GM12891 (cell line): ENCODE measurements at regions not wholly inside any gene's neighbourhood (a gene's known extent, or its start where the extent isn't known, plus 50 kb on each side); places are given as distances from the start of the nearest gene placed in this dataset.
A peak's percentile ranks its signal among the peaks of the same experiment; 100 is the strongest.

Source experiments
- DNase-seq: peaks from one replicate; pipeline ENCODE4 v3.0.0; 2011; ENCODE audit warnings: low spot score; ENCODE audit not compliant: insufficient read length
- FAIRE-seq: peaks from 2 replicates; lab custom pipeline; 2011; peaks lifted over from hg19 to GRCh38; lab: Jason Lieb, UNC
- PAX5 ChIP-seq: IDR thresholded peaks from 2 replicates; pipeline ENCODE4 v1.6.1; 2011; ENCODE audit warnings: low read length, moderate library complexity, mild to moderate bottlenecking; ENCODE audit not compliant: insufficient read depth, severe bottlenecking
- POLR2A ChIP-seq: IDR thresholded peaks from 2 replicates; pipeline ENCODE4 v1.6.1; 2011; ENCODE audit warnings: low read depth, low read length, control low read depth
- POLR2AphosphoS5 ChIP-seq: IDR thresholded peaks from 2 replicates; pipeline ENCODE4 v1.6.1; 2011; ENCODE audit warnings: low read depth, low read length, control low read depth
- POU2F2 ChIP-seq: IDR thresholded peaks from 2 replicates; pipeline ENCODE4 v1.6.1; 2011; ENCODE audit warnings: low read depth, mild to moderate bottlenecking, control low read depth, low read length, moderate library complexity
- SPI1 ChIP-seq: IDR thresholded peaks from 2 replicates; pipeline ENCODE4 v1.6.1; 2011; ENCODE audit warnings: low read depth, low read length, control low read depth
- TAF1 ChIP-seq: IDR thresholded peaks from 2 replicates; pipeline ENCODE4 v1.6.1; 2011; ENCODE audit warnings: low read depth, low read length, control low read depth

DNA sequence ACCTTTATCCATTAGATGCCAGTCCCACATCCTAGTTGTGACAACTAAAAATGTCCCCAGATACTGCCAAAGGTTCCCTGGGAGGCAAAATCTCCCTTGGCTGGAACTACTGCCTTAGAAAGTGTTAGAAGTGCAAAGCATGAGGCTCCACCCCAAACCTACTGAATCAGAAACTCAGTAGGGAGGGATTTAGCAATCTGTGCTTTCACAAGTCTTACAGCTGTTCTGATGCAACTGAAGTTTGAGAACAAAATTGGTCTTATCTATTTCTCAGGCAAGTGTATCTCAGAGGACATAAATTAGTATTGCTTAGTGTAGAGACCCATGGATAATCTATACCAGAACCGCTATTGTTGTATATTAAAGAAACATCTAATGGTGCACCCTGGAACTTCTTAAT is 70.2 kb downstream of the CLDN1 start:
- FAIRE-seq: no peak
- TF ChIP-seq POLR2A: no peak
- no peak for TF ChIP-seq PAX5
- no peak for TF ChIP-seq SPI1
- TF ChIP-seq TAF1: no peak
- TF ChIP-seq POLR2AphosphoS5: no peak
- no peak for TF ChIP-seq POU2F2
- DNase-seq: no peak

- no peak for DNase-seq
- no peak for FAIRE-seq
Observed at GRCh38 chr3:190249414-190249813, 72.8 kb downstream of the CLDN1 start.

GRCh38 chr3:190242147-190242546 is 80.1 kb downstream of the CLDN1 start:
- TF ChIP-seq POLR2A (no peak), POU2F2 (no peak), PAX5 (no peak), TAF1 (no peak), POLR2AphosphoS5 (no peak), SPI1 (no peak)
- DNase-seq (no peak), FAIRE-seq (no peak)

More at GRCh38 chr3:190249414-190249813, 72.8 kb downstream of the CLDN1 start:
- TF ChIP-seq POU2F2: no peak
- TF ChIP-seq POLR2AphosphoS5: no peak
- no peak for TF ChIP-seq POLR2A
- TF ChIP-seq SPI1: no peak
- no peak for TF ChIP-seq PAX5
- no peak for TF ChIP-seq TAF1

GRCh38 chr3:190239325-190239724 is 82.9 kb downstream of the CLDN1 start:
- DNase-seq (no peak), FAIRE-seq (no peak)
- TF ChIP-seq TAF1 (no peak), POLR2A (no peak), POU2F2 (no peak), POLR2AphosphoS5 (no peak), SPI1 (no peak), PAX5 (no peak)

DNA sequence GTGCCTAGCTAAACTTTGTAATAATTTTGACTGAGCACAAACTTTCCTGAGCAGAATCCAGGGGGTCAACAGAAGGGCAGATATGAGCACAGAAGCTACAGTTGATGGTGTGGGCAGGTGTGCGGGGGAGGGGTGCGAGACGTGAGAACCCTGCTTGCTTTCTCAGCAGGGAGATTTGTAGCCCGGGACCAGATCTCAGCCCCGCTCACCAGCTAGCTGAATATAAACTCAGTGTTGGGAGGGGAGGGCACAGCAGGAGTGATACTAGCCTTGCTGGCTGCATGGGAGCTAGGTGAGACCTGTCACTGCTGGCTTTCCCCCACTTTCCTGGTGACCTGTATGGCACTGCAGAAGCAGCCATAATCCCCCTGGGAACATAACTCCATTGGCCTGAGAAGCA is 83.4 kb downstream of the CLDN1 start:
- DNase-seq (no peak), FAIRE-seq (no peak)
- TF ChIP-seq PAX5 (no peak), POLR2A (no peak), TAF1 (no peak), SPI1 (no peak), POU2F2 (no peak), POLR2AphosphoS5 (no peak)

DNA sequence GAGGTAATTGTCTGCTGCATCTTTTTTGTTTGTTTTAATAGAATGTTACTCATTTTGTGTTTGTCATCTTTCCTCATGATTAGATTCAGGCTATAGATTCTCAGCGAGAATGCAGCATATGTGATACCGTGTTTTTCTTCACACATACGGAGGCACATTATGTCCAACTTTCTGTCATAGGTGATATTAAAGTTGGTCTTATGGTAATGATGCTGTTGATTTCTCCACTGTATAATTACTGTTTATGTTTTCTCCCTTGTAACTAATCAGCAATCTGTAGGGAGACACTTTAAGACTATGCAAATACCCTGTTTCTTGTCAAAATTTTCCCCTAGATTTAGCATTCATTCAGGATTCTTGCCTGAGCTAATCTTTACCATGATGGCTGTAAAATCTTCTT is 87.6 kb downstream of the CLDN1 start:
- TF ChIP-seq POLR2AphosphoS5 (no peak), POU2F2 (no peak), PAX5 (no peak), TAF1 (no peak), POLR2A (no peak), SPI1 (no peak)
- FAIRE-seq (no peak), DNase-seq (no peak)

GRCh38 chr3:190229632-190230424 is 92.4 kb downstream of the CLDN1 start:
- TF ChIP-seq SPI1 (0 out of 2 replicates have a peak, but pooled peaks have one; percentile 34), POLR2A (no peak), POLR2AphosphoS5 (no peak)
- DNase-seq (no peak), FAIRE-seq (no peak)

GRCh38 chr3:190227064-190227463 is 95.2 kb downstream of the CLDN1 start:
- DNase-seq (no peak), FAIRE-seq (no peak)
- no peak for TF ChIP-seq PAX5
- no peak for TF ChIP-seq POU2F2
- no peak for TF ChIP-seq SPI1
- TF ChIP-seq POLR2AphosphoS5: no peak
- no peak for TF ChIP-seq TAF1
- no peak for TF ChIP-seq POLR2A

DNA sequence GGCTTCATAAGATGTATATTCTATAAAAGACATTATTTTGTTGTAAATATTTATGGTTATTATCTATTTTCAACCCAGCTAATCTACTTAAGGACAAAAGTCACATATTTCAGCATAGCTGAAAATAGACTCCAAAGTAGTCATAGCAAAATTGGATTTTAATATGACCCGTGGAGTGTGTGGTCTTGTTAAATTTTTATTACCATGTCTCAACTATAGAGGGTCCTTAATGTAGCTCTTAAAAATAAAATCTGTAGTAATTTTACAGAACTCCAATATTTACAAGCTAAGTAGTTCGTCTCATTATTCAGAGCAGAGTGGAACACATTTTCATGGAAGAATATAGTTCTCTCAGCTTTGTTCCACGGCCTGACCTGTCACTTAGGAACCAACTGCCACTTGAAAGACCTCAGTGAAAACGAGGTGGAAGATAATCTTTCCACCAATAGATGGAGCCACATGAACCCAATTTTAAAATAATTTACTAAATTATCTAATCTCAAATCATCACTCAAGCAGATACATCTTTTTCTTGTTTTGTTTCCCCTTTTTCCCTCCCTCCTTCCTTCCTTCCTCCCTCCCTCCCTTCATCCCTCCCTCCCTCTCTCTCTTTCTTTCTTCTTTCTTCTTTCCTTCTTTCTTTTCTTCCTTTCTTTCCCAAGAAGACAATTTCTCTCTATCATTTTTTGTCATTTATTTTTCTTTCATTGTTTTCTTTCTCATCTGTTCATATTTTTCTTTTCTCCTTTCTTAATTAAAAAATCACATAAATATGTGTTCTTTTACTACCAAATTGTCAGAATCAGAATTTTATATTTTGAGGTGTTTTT is 97.2 kb downstream of the CLDN1 start:
- FAIRE-seq: no peak
- TF ChIP-seq SPI1 (no peak), POLR2A (no peak), POLR2AphosphoS5 (no peak), PAX5 (no peak), POU2F2 (no peak), TAF1 (no peak)
- DNase-seq: no peak
